Transverse colon (tissue), 4 donors: ENCODE measurements at regions not wholly inside any gene's neighbourhood (a gene's known extent, or its start where the extent isn't known, plus 50 kb on each side); places are given as distances from the start of the nearest gene placed in this dataset.

Experiments
- CTCF ChIP-seq, 5 experiments: fragments of 200-600 bp in 3 of 5; fragments of 450-650 bp in 2 of 5; sonication (generic) in 3 of 5; IDR thresholded peaks; 1 replicate in 2 of 5; 2 replicates in 3 of 5; pipeline ENCODE4 v1.5.1; 2016 to 2017; ENCODE audit warnings: antibody characterized with exemption in 5 of 5, inconsistent platforms in 3 of 5, mild to moderate bottlenecking in 2 of 5, moderate library complexity in 1 of 5
- EP300 ChIP-seq: sonication (generic); formaldehyde crosslinking; IDR thresholded peaks from one replicate; pipeline ENCODE4 v1.6.1; 2017; ENCODE audit warnings: antibody characterized with exemption, low read depth
- POLR2A ChIP-seq: fragments of 450-650 bp; IDR thresholded peaks from one replicate; pipeline ENCODE4 v1.6.1; 2016; ENCODE audit warnings: antibody characterized with exemption, mild to moderate bottlenecking, moderate library complexity
- POLR2AphosphoS5 ChIP-seq, 3 donors: sonication (generic); formaldehyde crosslinking; IDR thresholded peaks; one replicate each; pipeline ENCODE4 v1.6.1; 2016; ENCODE audit warnings: antibody characterized with exemption in 3 of 3

GRCh38 chr2:215613888-215614287 is 178.0 kb upstream of the FN1 start:
- TF ChIP-seq CTCF (IDR thresholded peaks at IDR 0.05) (no peak), POLR2A (no peak), EP300 (no peak), POLR2AphosphoS5 (IDR thresholded peaks at IDR 0.05) (no peak)
